Endometrium (tissue), 2 donors: ENCODE measurements at regions not wholly inside any gene's neighbourhood (a gene's known extent, or its start where the extent isn't known, plus 50 kb on each side); places are given as distances from the start of the nearest gene placed in this dataset.
"Not testable (repeated sequence)": the region's sequence is repeated elsewhere in the genome, so short reads cannot be mapped to it uniquely, and the experiment has no call there.

Experiments
- FAIRE-seq: peaks from 2 replicates; lab custom pipeline; 2012; peaks lifted over from hg19 to GRCh38; lab: Jason Lieb, UNC
- donor health status: control.
- donor health status: control.

GRCh38 chr2:142716463-142717242, 160.8 kb upstream of the KYNU start:
- FAIRE-seq, result no peak

- FAIRE-seq, result no peak
Observed at GRCh38 chr2:142714600-142714999, 162.9 kb upstream of the KYNU start.

- no peak for FAIRE-seq
Observed at GRCh38 chr2:142710336-142710735, 167.1 kb upstream of the KYNU start.

GRCh38 chr2:142707318-142707717, 170.1 kb upstream of the KYNU start:
- no peak for FAIRE-seq

GRCh38 chr2:142702397-142702796, 175.1 kb upstream of the KYNU start:
- FAIRE-seq, result not testable (repeated sequence)

- not testable (repeated sequence) for FAIRE-seq
Observed at GRCh38 chr2:142695350-142696257, 181.9 kb upstream of the KYNU start.

- FAIRE-seq, result no peak
Observed at GRCh38 chr2:142694282-142694681, 183.2 kb upstream of the KYNU start.

GRCh38 chr2:142693171-142693950, 184.1 kb upstream of the KYNU start:
- no peak for FAIRE-seq

- FAIRE-seq, result no peak
Observed at GRCh38 chr2:142688856-142689605, 188.4 kb upstream of the KYNU start.

GRCh38 chr2:142687509-142687908, 190.0 kb upstream of the KYNU start:
- FAIRE-seq, result no peak

GRCh38 chr2:142687075-142687474, 190.4 kb upstream of the KYNU start:
- no peak for FAIRE-seq

- no peak for FAIRE-seq
Observed at GRCh38 chr2:142684667-142685066, 192.8 kb upstream of the KYNU start.

- FAIRE-seq, result peak; percentile 33
Observed at GRCh38 chr2:142682528-142682927, 194.9 kb upstream of the KYNU start.

GRCh38 chr2:142681952-142682351, 195.5 kb upstream of the KYNU start:
- FAIRE-seq, result no peak

- no peak for FAIRE-seq
Observed at GRCh38 chr2:142678164-142678563, 199.3 kb upstream of the KYNU start.

- no peak for FAIRE-seq
Observed at GRCh38 chr2:142675398-142675797, 202.1 kb upstream of the KYNU start.

GRCh38 chr2:142673836-142674235, 203.6 kb upstream of the KYNU start:
- no peak for FAIRE-seq

- FAIRE-seq, result no peak
Observed at GRCh38 chr2:142672698-142673097, 204.8 kb upstream of the KYNU start.

GRCh38 chr2:142670362-142670761, 207.1 kb upstream of the KYNU start:
- FAIRE-seq, result no peak

- FAIRE-seq, result no peak
Observed at GRCh38 chr2:142668420-142668819, 209.0 kb upstream of the KYNU start.

- no peak for FAIRE-seq
Observed at GRCh38 chr2:142665241-142665640, 212.2 kb upstream of the KYNU start.

GRCh38 chr2:142650601-142651000, 226.9 kb upstream of the KYNU start:
- FAIRE-seq, result no peak
